Brain microvascular endothelial cell (primary cell): ENCODE measurements at regions not wholly inside any gene's neighbourhood (a gene's known extent, or its start where the extent isn't known, plus 50 kb on each side); places are given as distances from the start of the nearest gene placed in this dataset.

ENCODE experiments used
- DNase-seq: peaks from one replicate; pipeline ENCODE4 v3.0.0-alpha.2; 2020
- H3K27ac ChIP-seq: fragments of 250-450 bp; sonication (Bioruptor Pico); 2 replicates; pipeline ENCODE4 v1.5.1; 2020; ENCODE audit warnings: mild to moderate bottlenecking, moderate library complexity
- H3K27me3 ChIP-seq: fragments of 250-450 bp; sonication (Bioruptor Pico); replicated peaks from 2 replicates; pipeline ENCODE4 v1.5.1; 2020; ENCODE audit warnings: mild to moderate bottlenecking
- H3K36me3 ChIP-seq: fragments of 250-450 bp; sonication (Bioruptor Pico); replicated peaks from 2 replicates; pipeline ENCODE4 v1.5.1; 2020; ENCODE audit warnings: mild to moderate bottlenecking
- H3K4me3 ChIP-seq: 2 replicates; pipeline ENCODE4 v1.5.1; 2011; ENCODE audit warnings: low read depth, mild to moderate bottlenecking, control low read depth, low read length, moderate library complexity
- CTCF ChIP-seq: IDR thresholded peaks from 2 replicates; pipeline ENCODE4 v1.5.1; 2011; ENCODE audit warnings: low read depth, mild to moderate bottlenecking, moderate library complexity, low read length, control low read depth, inconsistent platforms; ENCODE audit errors: missing control alignments
- in situ Hi-C: cut with HindIII; loops from 2 replicates; pipeline ENCODE4 v1.10.0; 2017; ENCODE audit warnings: low sequenced_read_pairs, low pct_ligation_motif_present

GRCh38 chrY:19319135-19319534, 425.4 kb downstream of the KDM5D start:
- TF ChIP-seq CTCF, result no peak
- no peak for DNase-seq
- Histone ChIP-seq H3K36me3 (no peaks in the 10 kb centered on the region), H3K27ac (no peak overlapping the region), H3K4me3 (no peak overlapping the region), H3K27me3 (no peaks in the 10 kb centered on the region)
- in situ Hi-C loops, result no loop called here

- no peak overlapping the region for H3K4me3 ChIP-seq
- no peaks in the 10 kb centered on the region for H3K27me3 ChIP-seq
- H3K36me3 ChIP-seq, result no peaks in the 10 kb centered on the region
- in situ Hi-C loops, result no loop called here
- no peak for TF ChIP-seq CTCF
- no peak overlapping the region for H3K27ac ChIP-seq
- DNase-seq, result no peak
Observed at GRCh38 chrY:19317271-19317987, 427.1 kb downstream of the KDM5D start.

- H3K27ac ChIP-seq, result no peak overlapping the region
Observed at GRCh38 chrY:19307627-19308026, 436.9 kb downstream of the KDM5D start.

GRCh38 chrY:19303136-19303535, 441.4 kb downstream of the KDM5D start:
- in situ Hi-C loops, result no loop called here
- H3K27ac ChIP-seq, result no peak overlapping the region
- no peak overlapping the region for H3K4me3 ChIP-seq
- DNase-seq, result no peak
- H3K27me3 ChIP-seq, result no peaks in the 10 kb centered on the region
- H3K36me3 ChIP-seq, result no peaks in the 10 kb centered on the region
- TF ChIP-seq CTCF, result no peak

More at GRCh38 chrY:19307627-19308026, 436.9 kb downstream of the KDM5D start:
- H3K27me3 ChIP-seq, result no peaks in the 10 kb centered on the region
- no peak for DNase-seq
- no peak overlapping the region for H3K4me3 ChIP-seq
- no peaks in the 10 kb centered on the region for H3K36me3 ChIP-seq
- TF ChIP-seq CTCF, result no peak
- in situ Hi-C loops, result no loop called here

GRCh38 chrY:19290925-19291324, 453.6 kb downstream of the KDM5D start:
- no peaks in the 10 kb centered on the region for H3K36me3 ChIP-seq
- DNase-seq, result no peak
- H3K27ac ChIP-seq, result no peak overlapping the region
- in situ Hi-C loops, result no loop called here
- no peaks in the 10 kb centered on the region for H3K27me3 ChIP-seq
- no peak for TF ChIP-seq CTCF
- H3K4me3 ChIP-seq, result no peak overlapping the region

- in situ Hi-C loops, result no loop called here
- Histone ChIP-seq H3K27me3 (no peaks in the 10 kb centered on the region), H3K27ac (no peak overlapping the region), H3K4me3 (no peak overlapping the region), H3K36me3 (no peaks in the 10 kb centered on the region)
- DNase-seq, result no peak
- no peak for TF ChIP-seq CTCF
Observed at GRCh38 chrY:19274076-19274475, 470.4 kb downstream of the KDM5D start.
